IPS-20b (cell line): ENCODE measurements at regions not wholly inside any gene's neighbourhood (a gene's known extent, or its start where the extent isn't known, plus 50 kb on each side); places are given as distances from the start of the nearest gene placed in this dataset.
"Not testable (repeated sequence)": the region's sequence is repeated elsewhere in the genome, so short reads cannot be mapped to it uniquely, and the experiment has no call there.

ENCODE experiments used
- H3K27ac ChIP-seq: one replicate; pipeline ENCODE4 v1.5.1; 2013; ENCODE audit warnings: low read length
- H3K27me3 ChIP-seq: 2 replicates; pipeline ENCODE4 v1.6.1; 2013; ENCODE audit warnings: mild to moderate bottlenecking, low read length, inconsistent platforms; ENCODE audit not compliant: insufficient read depth
- H3K36me3 ChIP-seq: 2 replicates; pipeline ENCODE4 v1.6.1; 2013; ENCODE audit warnings: low read depth, mild to moderate bottlenecking, inconsistent platforms, low read length, moderate library complexity; ENCODE audit not compliant: insufficient read depth
- H3K4me1 ChIP-seq: 2 replicates; pipeline ENCODE4 v1.6.1; 2013; ENCODE audit warnings: mild to moderate bottlenecking, control low read depth, inconsistent platforms, low read length, moderate library complexity; ENCODE audit not compliant: insufficient read depth
- H3K4me3 ChIP-seq: 2 replicates; pipeline ENCODE4 v1.5.1; 2013; ENCODE audit warnings: mild to moderate bottlenecking, low read length, inconsistent platforms
- H3K9ac ChIP-seq: 2 replicates; pipeline ENCODE4 v1.6.1; 2013; ENCODE audit warnings: low read depth, mild to moderate bottlenecking, inconsistent platforms, low read length, moderate library complexity
- H3K9me3 ChIP-seq: 2 replicates; pipeline ENCODE4 v1.6.1; 2013; ENCODE audit warnings: mild to moderate bottlenecking, low read depth, low read length, inconsistent platforms; ENCODE audit not compliant: insufficient read depth

- Histone ChIP-seq H3K27ac (no peak overlapping the region), H3K27me3 (no peaks in the 10 kb centered on the region), H3K36me3 (no peaks in the 10 kb centered on the region), H3K4me3 (no peak overlapping the region), H3K9me3 (peaks cover 5% of the 10 kb centered on the region; the same call in 1 of the 2 replicates), H3K4me1 (peaks cover 4% of the 10 kb centered on the region; the same call in 1 of the 2 replicates), H3K9ac (no peak overlapping the region)
Measured at GRCh38 chr3:8405144-8405543, 96.5 kb upstream of the LMCD1 start.

GRCh38 chr3:8406479-8406878 lies 95.1 kb upstream of the LMCD1 start:
- Histone ChIP-seq H3K4me1 (peaks cover 4% of the 10 kb centered on the region; the same call in 1 of the 2 replicates), H3K27me3 (no peaks in the 10 kb centered on the region), H3K36me3 (no peaks in the 10 kb centered on the region), H3K9ac (no peak overlapping the region), H3K4me3 (no peak overlapping the region), H3K27ac (no peak overlapping the region), H3K9me3 (peaks cover 5% of the 10 kb centered on the region; the same call in 1 of the 2 replicates)

DNA sequence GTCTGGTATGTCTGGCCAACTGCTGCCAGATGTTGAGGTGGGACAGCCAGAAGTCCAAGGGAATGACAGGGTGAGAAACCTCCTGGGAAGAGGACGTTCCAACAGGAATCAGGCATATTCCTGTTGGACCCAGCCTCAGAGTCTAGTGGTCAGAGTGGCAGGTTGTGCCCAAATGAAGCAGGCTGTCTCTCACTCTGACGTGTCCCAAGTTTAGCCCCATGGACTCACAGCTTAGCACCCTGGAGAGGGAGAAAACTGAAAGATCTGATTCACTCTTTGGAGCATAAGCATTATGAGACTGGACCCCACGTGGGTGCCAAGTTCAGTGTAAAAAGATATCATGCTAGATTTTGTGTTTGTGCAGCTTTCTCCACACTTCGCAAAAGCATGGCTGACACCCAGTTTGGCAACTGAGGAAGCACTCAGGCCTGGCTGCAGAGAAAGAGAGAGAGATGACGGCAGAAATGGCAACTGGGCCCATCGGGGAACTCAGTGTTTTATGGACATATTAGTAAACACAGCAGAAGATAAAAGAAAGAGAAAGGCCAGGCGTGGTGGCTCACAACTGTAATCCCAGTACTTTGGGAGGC lies 88.2 kb upstream of the LMCD1 start:
- H3K36me3 ChIP-seq = no peaks in the 10 kb centered on the region
- no peaks in the 10 kb centered on the region for H3K27me3 ChIP-seq
- no peak overlapping the region for H3K4me3 ChIP-seq
- H3K4me1 ChIP-seq = no peaks in the 10 kb centered on the region
- no peak overlapping the region for H3K9ac ChIP-seq
- no peaks in the 10 kb centered on the region for H3K9me3 ChIP-seq
- no peak overlapping the region for H3K27ac ChIP-seq

DNA sequence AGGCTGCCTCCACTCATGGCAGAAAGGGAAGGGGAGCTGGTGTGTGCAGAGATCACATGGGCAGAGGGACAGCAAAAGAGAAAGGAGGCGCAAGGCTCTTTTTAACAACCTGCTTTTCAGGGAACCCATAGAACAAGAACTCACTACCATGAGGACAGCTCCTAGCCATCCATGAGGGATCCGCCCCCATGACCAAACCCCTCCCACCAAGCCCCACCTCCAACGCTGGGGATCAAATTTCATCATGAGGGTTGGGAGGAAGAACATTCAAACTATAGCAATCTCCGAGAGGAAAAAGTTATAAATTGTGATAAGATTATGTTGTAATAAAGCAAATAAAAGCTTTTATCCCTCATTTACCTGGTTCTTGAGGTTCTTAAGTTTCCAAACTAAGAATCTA lies 84.7 kb upstream of the LMCD1 start:
- Histone ChIP-seq H3K36me3 (no peaks in the 10 kb centered on the region), H3K9me3 (no peaks in the 10 kb centered on the region), H3K27ac (no peak overlapping the region), H3K4me1 (no peaks in the 10 kb centered on the region), H3K27me3 (no peaks in the 10 kb centered on the region), H3K9ac (no peak overlapping the region), H3K4me3 (no peak overlapping the region)

DNA sequence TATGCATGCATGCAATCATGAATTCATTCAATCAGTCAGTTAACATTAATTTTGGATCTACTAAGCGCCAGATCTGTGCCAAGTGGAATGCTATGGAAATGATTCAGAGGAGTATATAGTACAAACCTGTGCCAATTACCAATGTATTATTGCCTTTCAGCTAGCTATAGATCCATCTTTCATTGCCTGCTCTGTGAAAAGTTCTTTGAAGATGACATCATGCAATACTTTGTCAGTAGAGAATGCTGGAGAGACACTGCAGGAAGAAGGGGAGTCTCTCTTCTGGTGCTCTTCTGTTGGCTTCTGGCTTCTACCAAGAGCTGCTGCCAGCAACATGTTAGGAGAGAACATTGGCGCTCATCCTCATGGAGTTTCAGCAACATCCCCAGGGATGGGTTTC lies 81.0 kb upstream of the LMCD1 start:
- H3K9ac ChIP-seq = no peak overlapping the region
- H3K9me3 ChIP-seq = peaks cover 5% of the 10 kb centered on the region; the same call in 1 of the 2 replicates
- no peaks in the 10 kb centered on the region for H3K27me3 ChIP-seq
- H3K36me3 ChIP-seq = no peaks in the 10 kb centered on the region
- no peak overlapping the region for H3K27ac ChIP-seq
- no peak overlapping the region for H3K4me3 ChIP-seq
- H3K4me1 ChIP-seq = no peaks in the 10 kb centered on the region

- H3K27me3 ChIP-seq = no peaks in the 10 kb centered on the region
- no peak overlapping the region for H3K27ac ChIP-seq
- no peaks in the 10 kb centered on the region for H3K36me3 ChIP-seq
- H3K9ac ChIP-seq = no peak overlapping the region
- H3K4me1 ChIP-seq = no peaks in the 10 kb centered on the region
- no peak overlapping the region for H3K4me3 ChIP-seq
- H3K9me3 ChIP-seq = peaks cover 5% of the 10 kb centered on the region; the same call in 1 of the 2 replicates
Measured at GRCh38 chr3:8421267-8421666, 80.4 kb upstream of the LMCD1 start.

DNA sequence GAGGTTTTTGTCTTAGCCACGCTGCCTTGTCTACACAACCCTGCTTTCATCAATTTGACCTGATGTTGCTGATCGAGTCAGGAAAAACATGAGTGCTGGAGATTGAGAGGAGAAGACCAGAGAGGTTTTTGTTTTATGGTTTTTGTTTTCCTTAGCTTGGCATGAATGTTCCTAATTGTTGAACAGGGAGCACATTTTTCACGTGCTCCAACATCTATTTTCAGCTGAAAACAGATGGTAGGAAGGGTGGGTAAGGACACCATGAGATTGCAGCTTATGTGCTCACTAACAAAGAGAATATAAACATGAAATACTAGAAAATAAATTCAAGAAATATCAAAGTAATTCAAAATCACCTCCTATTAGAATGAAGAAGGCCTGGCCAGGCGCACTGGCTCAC lies 79.9 kb upstream of the LMCD1 start:
- Histone ChIP-seq H3K4me3 (no peak overlapping the region), H3K9ac (no peak overlapping the region), H3K27ac (no peak overlapping the region), H3K36me3 (no peaks in the 10 kb centered on the region), H3K9me3 (peaks cover 5% of the 10 kb centered on the region; the same call in 1 of the 2 replicates), H3K4me1 (no peaks in the 10 kb centered on the region), H3K27me3 (no peaks in the 10 kb centered on the region)

DNA sequence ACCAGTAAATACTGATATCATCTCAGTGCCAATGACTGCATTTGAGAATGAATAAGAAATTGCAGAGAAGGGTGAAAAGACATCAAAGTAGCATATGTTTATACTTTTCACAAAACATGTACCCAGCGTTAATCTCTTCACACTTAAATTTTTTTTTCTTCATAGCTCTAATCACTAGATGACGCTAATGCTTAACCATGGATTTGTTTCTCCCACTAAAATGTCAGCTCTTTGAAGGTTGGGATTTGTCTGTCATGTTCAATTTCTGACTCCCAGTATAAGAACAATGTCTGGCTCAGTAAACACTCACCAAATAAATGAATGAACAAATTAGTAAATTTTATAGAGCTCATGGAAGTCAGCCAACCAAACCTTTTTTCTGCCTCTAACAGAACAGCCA lies 78.3 kb upstream of the LMCD1 start:
- Histone ChIP-seq H3K4me3 (no peak overlapping the region), H3K36me3 (no peaks in the 10 kb centered on the region), H3K27ac (no peak overlapping the region), H3K27me3 (no peaks in the 10 kb centered on the region), H3K9me3 (peaks cover 5% of the 10 kb centered on the region; the same call in 1 of the 2 replicates), H3K9ac (no peak overlapping the region), H3K4me1 (no peaks in the 10 kb centered on the region)

GRCh38 chr3:8424281-8424680 lies 77.3 kb upstream of the LMCD1 start:
- H3K27me3 ChIP-seq = no peaks in the 10 kb centered on the region
- peaks cover 5% of the 10 kb centered on the region; the same call in 1 of the 2 replicates for H3K9me3 ChIP-seq
- H3K36me3 ChIP-seq = no peaks in the 10 kb centered on the region
- no peaks in the 10 kb centered on the region for H3K4me1 ChIP-seq
- H3K4me3 ChIP-seq = no peak overlapping the region
- H3K9ac ChIP-seq = no peak overlapping the region
- H3K27ac ChIP-seq = no peak overlapping the region

DNA sequence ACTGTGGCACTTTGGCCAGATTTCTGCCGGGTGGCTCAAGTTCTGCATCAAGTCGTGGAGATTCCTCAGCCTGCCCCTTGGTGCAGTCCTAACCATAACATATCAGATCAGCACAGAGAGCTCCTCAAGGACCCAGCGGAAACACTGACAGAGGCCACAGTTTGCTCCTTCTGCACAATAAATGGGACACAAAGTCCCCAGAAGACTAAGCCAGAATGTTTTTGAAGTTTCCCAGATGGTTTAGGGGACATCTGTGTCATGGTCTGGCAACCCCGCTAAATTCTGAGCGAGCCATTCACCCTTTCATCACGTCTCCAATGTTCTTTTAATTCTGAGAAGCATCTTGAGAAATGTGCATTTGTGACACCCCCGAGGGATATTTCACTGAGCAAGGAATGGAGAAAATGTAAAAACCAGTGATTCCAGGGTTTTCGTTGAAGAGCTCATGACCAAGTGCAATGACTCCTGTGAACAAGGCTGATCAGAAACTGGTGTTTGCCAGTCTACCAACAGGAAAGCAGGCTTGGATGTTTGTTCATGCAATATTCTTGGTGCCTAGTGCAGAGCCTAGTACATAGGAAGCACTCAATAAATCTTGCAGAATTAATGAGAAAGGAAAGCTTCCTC lies 64.8 kb upstream of the LMCD1 start:
- Histone ChIP-seq H3K36me3 (no peaks in the 10 kb centered on the region), H3K9me3 (peaks cover 10% of the 10 kb centered on the region), H3K9ac (no peak overlapping the region), H3K4me1 (no peaks in the 10 kb centered on the region), H3K4me3 (no peak overlapping the region), H3K27ac (no peak overlapping the region), H3K27me3 (no peaks in the 10 kb centered on the region)

DNA sequence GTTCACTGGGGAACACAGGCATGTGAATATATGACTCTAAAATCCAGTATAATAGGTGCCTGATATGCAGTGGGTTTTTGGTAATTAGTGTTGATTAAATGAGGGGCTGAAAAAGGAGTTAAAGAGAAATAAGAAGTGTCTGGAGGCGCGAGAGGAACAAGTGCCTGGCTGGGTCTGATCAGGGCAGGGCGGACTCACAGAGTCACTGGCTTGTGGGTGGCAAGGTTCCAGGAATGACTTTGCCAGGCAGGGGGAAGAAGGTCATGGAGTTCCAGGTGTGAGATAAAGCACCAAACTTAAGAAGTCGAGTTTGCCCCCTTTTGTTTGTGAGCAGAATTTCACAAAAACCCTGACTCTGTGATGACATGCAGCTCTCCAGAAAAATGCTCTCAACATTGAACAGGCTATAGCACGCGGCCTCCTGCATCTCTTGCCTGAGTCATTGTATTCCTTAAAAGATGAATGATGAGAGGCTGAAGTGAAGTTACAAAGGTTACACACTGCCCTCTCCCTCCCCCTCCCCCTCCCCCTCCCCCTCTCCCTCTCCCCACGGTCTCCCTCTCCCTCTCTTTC lies 63.0 kb upstream of the LMCD1 start:
- Histone ChIP-seq H3K9ac (no peak overlapping the region), H3K4me1 (peaks cover 3% of the 10 kb centered on the region; the same call in 1 of the 2 replicates), H3K4me3 (no peak overlapping the region), H3K9me3 (peaks cover 10% of the 10 kb centered on the region), H3K27me3 (no peaks in the 10 kb centered on the region), H3K36me3 (no peaks in the 10 kb centered on the region), H3K27ac (no peak overlapping the region)

DNA sequence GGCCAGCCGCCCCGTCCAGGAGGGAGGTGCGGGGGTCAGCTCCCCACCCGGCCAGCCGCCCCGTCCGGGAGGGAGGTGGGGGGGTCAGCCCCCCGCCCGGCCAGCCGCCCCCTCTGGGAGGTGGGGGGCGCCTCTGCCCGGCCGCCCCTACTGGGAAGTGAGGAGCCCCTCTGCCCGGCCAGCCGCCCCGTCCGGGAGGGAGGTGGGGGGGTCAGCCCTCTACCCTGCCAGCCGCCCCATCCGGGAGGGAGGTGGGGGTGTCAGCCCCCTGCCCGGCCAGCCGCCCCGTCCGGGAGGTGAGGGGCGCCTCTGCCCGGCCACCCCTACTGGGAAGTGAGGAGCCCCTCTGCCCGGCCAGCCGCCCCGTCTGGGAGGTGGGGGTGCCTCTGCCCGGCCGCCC lies 61.5 kb upstream of the LMCD1 start:
- Histone ChIP-seq H3K9me3 (peaks cover 10% of the 10 kb centered on the region), H3K4me1 (peaks cover 13% of the 10 kb centered on the region; the same call in 1 of the 2 replicates)
- H3K4me3 ChIP-seq, H3K9ac ChIP-seq, H3K27me3 ChIP-seq, H3K36me3 ChIP-seq, H3K27ac ChIP-seq: not testable (repeated sequence)
